ENCODE measurements at regions not wholly inside any gene's neighbourhood (a gene's known extent, or its start where the extent isn't known, plus 50 kb on each side); places are given as distances from the start of the nearest gene placed in this dataset.

GRCh38 chr4:27360790-27361267 lies 500.2 kb downstream of the STIM2 start:
- TF ChIP-seq USF1 (IDR thresholded peaks at IDR 0.05; ENCODE audit: borderline replicate concordance, low read depth) (no peak), CTCF (IDR thresholded peaks at IDR 0.05) (no peak), RFX5 (IDR thresholded peaks at IDR 0.05; ENCODE audit: low read length) (no peak), MAX (IDR thresholded peaks at IDR 0.05; ENCODE audit: low read depth) (no peak), EZH2phosphoT487 (IDR thresholded peaks at IDR 0.05; ENCODE audit: borderline replicate concordance, low read depth) (no peak), GATA2 (CRISPR knock-in tag; IDR thresholded peaks at IDR 0.05) (no peak), POLR2AphosphoS5 (IDR thresholded peaks at IDR 0.05; ENCODE audit: low read depth, low read length) (no peak), MXI1 (IDR thresholded peaks at IDR 0.05; ENCODE audit: low read depth, low read length) (no peak), GABPA (IDR thresholded peaks at IDR 0.05; ENCODE audit: low read depth) (no peak), JUND (IDR thresholded peaks at IDR 0.05) (no peak), NFIC (IDR thresholded peaks at IDR 0.05; ENCODE audit: borderline replicate concordance) (no peak), TEAD4 (IDR thresholded peaks at IDR 0.05; ENCODE audit: borderline replicate concordance, insufficient read depth) (no peak)
- TF ChIP-seq, protein P1, sequence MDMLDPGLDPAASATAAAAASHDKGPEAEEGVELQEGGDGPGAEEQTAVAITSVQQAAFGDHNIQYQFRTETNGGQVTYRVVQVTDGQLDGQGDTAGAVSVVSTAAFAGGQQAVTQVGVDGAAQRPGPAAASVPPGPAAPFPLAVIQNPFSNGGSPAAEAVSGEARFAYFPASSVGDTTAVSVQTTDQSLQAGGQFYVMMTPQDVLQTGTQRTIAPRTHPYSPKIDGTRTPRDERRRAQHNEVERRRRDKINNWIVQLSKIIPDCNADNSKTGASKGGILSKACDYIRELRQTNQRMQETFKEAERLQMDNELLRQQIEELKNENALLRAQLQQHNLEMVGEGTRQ (IDR thresholded peaks at IDR 0.05; ENCODE audit: borderline replicate concordance, low read depth, low read length) = no peak
- TF ChIP-seq, protein P2, sequence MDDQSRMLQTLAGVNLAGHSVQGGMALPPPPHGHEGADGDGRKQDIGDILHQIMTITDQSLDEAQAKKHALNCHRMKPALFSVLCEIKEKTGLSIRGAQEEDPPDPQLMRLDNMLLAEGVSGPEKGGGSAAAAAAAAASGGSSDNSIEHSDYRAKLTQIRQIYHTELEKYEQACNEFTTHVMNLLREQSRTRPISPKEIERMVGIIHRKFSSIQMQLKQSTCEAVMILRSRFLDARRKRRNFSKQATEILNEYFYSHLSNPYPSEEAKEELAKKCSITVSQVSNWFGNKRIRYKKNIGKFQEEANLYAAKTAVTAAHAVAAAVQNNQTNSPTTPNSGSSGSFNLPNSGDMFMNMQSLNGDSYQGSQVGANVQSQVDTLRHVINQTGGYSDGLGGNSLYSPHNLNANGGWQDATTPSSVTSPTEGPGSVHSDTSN (IDR thresholded peaks at IDR 0.05) = no peak

Measured in SK-N-SH (cell line).